Fibroblast of lung (primary cell): ENCODE measurements at regions not wholly inside any gene's neighbourhood (a gene's known extent, or its start where the extent isn't known, plus 50 kb on each side); places are given as distances from the start of the nearest gene placed in this dataset.

Experiments
- DNase-seq, 2 donors: peaks; one replicate each; pipeline versions ENCODE4 v3.0.0 to v3.0.0-alpha.2; 2010; ENCODE audit warnings: low read depth in 2 of 2
- H2AFZ ChIP-seq: 2 replicates; pipeline ENCODE4 v1.5.1; 2012; ENCODE audit warnings: low read length, control low read depth, inconsistent platforms
- H3K27ac ChIP-seq: 2 replicates; pipeline ENCODE4 v1.5.1; 2011; ENCODE audit warnings: low read length, control low read depth; ENCODE audit not compliant: insufficient read depth
- H3K27me3 ChIP-seq: 2 replicates; pipeline ENCODE4 v1.5.1; 2011; ENCODE audit warnings: mild to moderate bottlenecking, low read length; ENCODE audit not compliant: control insufficient read depth, insufficient read depth
- H3K36me3 ChIP-seq: 2 replicates; pipeline ENCODE4 v1.5.1; 2011; ENCODE audit warnings: low read length; ENCODE audit not compliant: control insufficient read depth, insufficient read depth
- H3K4me1 ChIP-seq: 2 replicates; pipeline ENCODE4 v1.5.1; 2011; ENCODE audit warnings: low read length; ENCODE audit not compliant: control insufficient read depth, insufficient read depth; ENCODE audit errors: extremely low read depth
- H3K4me2 ChIP-seq: 2 replicates; pipeline ENCODE4 v1.5.1; 2011; ENCODE audit warnings: low read length, control low read depth; ENCODE audit not compliant: insufficient read depth; ENCODE audit errors: extremely low read depth
- H3K4me3 ChIP-seq, 4 experiments: fragments of 200-600 bp in 1 of 4; sonication (generic) in 1 of 4; replicated peaks in 1 of 4; 2 replicates each; pipeline ENCODE4 v1.5.1; 2011 to 2016; ENCODE audit warnings: low read length in 4 of 4, low read depth in 3 of 4, mild to moderate bottlenecking in 3 of 4, control low read depth in 2 of 4, inconsistent platforms in 1 of 4, mixed read lengths in 1 of 4; ENCODE audit not compliant: insufficient read depth in 1 of 4; ENCODE audit errors: control extremely low read depth in 1 of 4
- H3K79me2 ChIP-seq: 2 replicates; pipeline ENCODE4 v1.5.1; 2012; ENCODE audit warnings: mild to moderate bottlenecking, low read length, inconsistent platforms; ENCODE audit not compliant: control insufficient read depth, insufficient read depth
- H3K9ac ChIP-seq: 2 replicates; pipeline ENCODE4 v1.5.1; 2011; ENCODE audit warnings: mild to moderate bottlenecking, low read length, control low read depth; ENCODE audit not compliant: insufficient read depth
- H3K9me3 ChIP-seq: 2 replicates; pipeline ENCODE4 v1.5.1; 2012; ENCODE audit warnings: low read depth, low read length; ENCODE audit not compliant: control insufficient read depth, insufficient read depth
- H4K20me1 ChIP-seq: 2 replicates; pipeline ENCODE4 v1.5.1; 2011; ENCODE audit warnings: low read length; ENCODE audit not compliant: control insufficient read depth, insufficient read depth; ENCODE audit errors: extremely low read depth
- CTCF ChIP-seq, 2 donors: IDR thresholded peaks in 1 of 2; conservative IDR thresholded peaks in 1 of 2; 1 replicate in 1 of 2; 2 replicates in 1 of 2; pipeline ENCODE4 v1.5.1; 2011 to 2012; ENCODE audit warnings: low read length in 2 of 2, control low read depth in 1 of 2, inconsistent platforms in 1 of 2, low read depth in 1 of 2, mild to moderate bottlenecking in 1 of 2
- EZH2 ChIP-seq: IDR thresholded peaks from 2 replicates; pipeline ENCODE4 v1.5.1; 2012; ENCODE audit warnings: low read length, control low read depth, mild to moderate bottlenecking; ENCODE audit errors: missing control alignments

GRCh38 chr4:111781611-111782010, 363.6 kb upstream of the FAM241A start:
- no peaks in the 10 kb centered on the region for H3K27me3 ChIP-seq
- DNase-seq: peak in 1 of 2 donors; percentile 7
- H3K4me2 ChIP-seq: no peak overlapping the region
- H3K27ac ChIP-seq: no peak overlapping the region
- no peaks in the 10 kb centered on the region for H3K79me2 ChIP-seq
- no peak overlapping the region for H3K4me3 ChIP-seq
- no peak for TF ChIP-seq EZH2
- no peak for TF ChIP-seq CTCF (conservative IDR thresholded peaks at IDR 0.05 in 1 of 2, IDR thresholded peaks at IDR 0.05 in 1 of 2; ENCODE audit: low read depth in 1 of 2, low read length in 2 of 2)
- no peaks in the 10 kb centered on the region for H4K20me1 ChIP-seq
- no peaks in the 10 kb centered on the region for H3K36me3 ChIP-seq
- H3K9ac ChIP-seq: no peak overlapping the region
- no peaks in the 10 kb centered on the region for H3K4me1 ChIP-seq
- H2AFZ ChIP-seq: no peak overlapping the region
- no peaks in the 10 kb centered on the region for H3K9me3 ChIP-seq

GRCh38 chr4:111788099-111788498, 357.2 kb upstream of the FAM241A start:
- Histone ChIP-seq H3K4me1 (no peaks in the 10 kb centered on the region), H3K79me2 (no peaks in the 10 kb centered on the region), H3K9me3 (no peaks in the 10 kb centered on the region), H3K27ac (no peak overlapping the region), H4K20me1 (no peaks in the 10 kb centered on the region), H2AFZ (no peak overlapping the region), H3K4me3 (no peak overlapping the region), H3K36me3 (no peaks in the 10 kb centered on the region), H3K4me2 (no peak overlapping the region), H3K9ac (no peak overlapping the region), H3K27me3 (no peaks in the 10 kb centered on the region)
- no peak for TF ChIP-seq CTCF (conservative IDR thresholded peaks at IDR 0.05 in 1 of 2, IDR thresholded peaks at IDR 0.05 in 1 of 2; ENCODE audit: low read depth in 1 of 2, low read length in 2 of 2)
- no peak for TF ChIP-seq EZH2
- DNase-seq: no peak

GRCh38 chr4:111789901-111790640, 355.2 kb upstream of the FAM241A start:
- H3K4me2 ChIP-seq: no peak overlapping the region
- TF ChIP-seq CTCF (conservative IDR thresholded peaks at IDR 0.05 in 1 of 2, IDR thresholded peaks at IDR 0.05 in 1 of 2; ENCODE audit: low read depth in 1 of 2, low read length in 2 of 2) (no peak), EZH2 (no peak)
- H3K9ac ChIP-seq: no peak overlapping the region

More at GRCh38 chr4:111789901-111790640, 355.2 kb upstream of the FAM241A start:
- H3K27me3 ChIP-seq: no peaks in the 10 kb centered on the region
- no peaks in the 10 kb centered on the region for H4K20me1 ChIP-seq
- no peaks in the 10 kb centered on the region for H3K9me3 ChIP-seq
- H2AFZ ChIP-seq: no peak overlapping the region
- no peak overlapping the region for H3K27ac ChIP-seq
- DNase-seq: no peak
- H3K4me3 ChIP-seq: no peak overlapping the region
- H3K4me1 ChIP-seq: no peaks in the 10 kb centered on the region
- H3K36me3 ChIP-seq: no peaks in the 10 kb centered on the region
- no peaks in the 10 kb centered on the region for H3K79me2 ChIP-seq
